GM21723 (cell line): ENCODE measurements at regions not wholly inside any gene's neighbourhood (a gene's known extent, or its start where the extent isn't known, plus 50 kb on each side); places are given as distances from the start of the nearest gene placed in this dataset.

Experiments used
- ATAC-seq: cut with Tn5 transposase; IDR thresholded peaks from one replicate; pipeline ENCODE4 v1.9.1; 2021; ENCODE audit warnings: mild to moderate bottlenecking, moderate library complexity; ENCODE audit not compliant: unreplicated experiment

DNA sequence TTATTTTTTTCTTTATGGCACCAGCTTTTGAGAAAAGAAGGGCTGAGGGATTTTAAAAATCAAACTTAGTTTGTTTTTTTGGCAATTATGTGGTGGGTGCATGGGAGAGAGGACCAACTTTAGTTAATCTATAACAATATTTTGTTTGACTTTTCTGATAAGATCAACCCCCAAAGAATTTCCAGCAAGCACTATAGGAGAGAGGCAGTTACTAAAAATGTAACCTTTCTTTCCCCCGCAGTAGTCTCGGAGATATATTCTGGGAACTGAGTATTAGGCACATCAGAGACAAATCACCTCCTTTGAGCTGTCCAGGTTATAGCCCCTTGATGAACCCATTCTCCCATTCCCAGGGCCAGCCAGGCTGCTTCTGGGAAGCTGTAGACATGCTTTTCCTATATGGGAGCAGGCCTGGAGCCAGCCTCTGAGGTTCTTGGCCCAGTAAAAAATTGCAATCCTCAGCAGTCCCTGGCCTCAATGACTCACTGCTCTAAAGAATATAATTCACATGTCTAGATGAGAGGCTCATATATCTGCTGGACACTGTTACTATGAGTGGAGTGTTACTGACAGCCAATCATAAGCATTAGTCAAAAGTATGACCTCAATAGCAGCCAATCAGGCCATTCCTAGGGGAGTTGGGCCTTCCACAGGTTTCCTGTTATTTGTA is 138.3 kb upstream of the AGBL1 start:
- no peak for ATAC-seq

DNA sequence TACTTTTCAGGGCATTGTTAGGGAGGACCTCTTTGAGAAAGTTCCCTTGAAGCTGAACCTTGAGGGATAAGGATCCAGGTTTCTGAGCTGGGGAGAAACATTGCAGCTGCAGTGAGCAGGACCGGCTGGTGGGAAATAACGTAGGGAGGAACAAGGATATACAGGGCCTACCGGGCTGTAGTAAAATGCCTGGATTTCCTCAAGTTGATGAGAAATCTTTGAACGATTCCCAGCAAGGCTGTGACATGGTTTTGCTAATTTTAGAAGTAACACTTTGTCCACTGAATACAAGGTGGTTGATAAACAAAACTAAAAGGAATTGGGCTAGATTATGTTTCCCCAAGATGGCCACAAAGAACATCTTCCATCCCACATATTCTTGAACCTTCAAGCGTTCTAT is 137.0 kb upstream of the AGBL1 start:
- ATAC-seq: no peak

DNA sequence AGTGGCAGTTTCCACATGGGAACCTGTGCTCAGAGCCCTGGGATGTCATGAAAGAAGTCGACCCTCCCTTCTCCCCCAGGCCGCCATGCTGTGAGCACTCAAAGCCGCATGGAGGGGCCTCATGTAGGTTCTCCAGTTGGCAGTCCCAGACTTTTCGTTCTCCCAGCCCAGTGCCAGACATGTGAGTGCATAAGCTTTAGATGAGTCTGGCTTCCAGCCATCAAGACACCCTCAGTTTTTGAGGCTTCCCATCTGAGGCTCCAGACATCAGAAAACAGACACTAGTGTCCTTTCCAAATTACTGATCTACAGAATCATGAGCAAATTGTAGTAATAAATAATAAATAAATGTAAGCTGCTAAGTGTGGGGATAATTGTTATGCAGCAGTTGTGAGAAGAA is 136.5 kb upstream of the AGBL1 start:
- ATAC-seq: no peak

DNA sequence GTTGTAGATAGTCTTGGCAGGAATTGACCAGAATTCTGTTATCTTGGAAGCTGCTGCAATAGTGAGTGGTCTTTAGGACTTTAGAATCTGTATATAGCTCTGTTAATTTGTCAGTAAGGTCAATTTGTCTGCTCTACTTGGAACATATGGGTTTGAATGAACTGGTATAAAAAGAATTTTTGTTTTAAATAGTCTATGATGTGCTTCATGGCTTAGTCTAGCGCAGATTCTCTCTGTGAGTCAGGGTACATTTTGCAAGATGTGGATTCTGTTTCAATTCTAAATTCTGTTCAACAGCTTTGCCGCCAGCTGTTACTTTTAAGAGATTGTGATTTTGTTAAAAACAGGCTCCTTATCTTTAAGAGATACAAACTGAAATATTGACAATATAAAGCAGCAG is 135.9 kb upstream of the AGBL1 start:
- no peak for ATAC-seq

DNA sequence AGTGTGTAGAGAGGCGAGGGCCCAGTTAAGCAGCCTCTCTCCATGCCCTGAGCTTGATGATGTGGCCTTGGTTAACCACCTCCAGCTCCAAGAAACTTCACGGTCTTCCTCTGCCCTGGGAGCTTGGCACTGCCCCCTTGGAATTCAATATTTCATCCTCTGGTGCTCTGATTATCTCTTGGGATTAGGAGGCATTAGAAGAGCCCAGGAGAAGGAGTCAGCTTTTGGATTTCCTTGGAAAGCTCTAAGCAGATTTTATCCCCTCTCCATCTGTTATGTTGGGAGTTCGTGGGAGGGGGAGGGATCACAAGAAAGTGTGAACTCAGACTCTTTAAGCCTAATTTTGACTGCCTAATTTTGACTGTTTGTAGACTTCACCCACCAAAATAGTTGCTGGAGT is 132.7 kb upstream of the AGBL1 start:
- no peak for ATAC-seq

DNA sequence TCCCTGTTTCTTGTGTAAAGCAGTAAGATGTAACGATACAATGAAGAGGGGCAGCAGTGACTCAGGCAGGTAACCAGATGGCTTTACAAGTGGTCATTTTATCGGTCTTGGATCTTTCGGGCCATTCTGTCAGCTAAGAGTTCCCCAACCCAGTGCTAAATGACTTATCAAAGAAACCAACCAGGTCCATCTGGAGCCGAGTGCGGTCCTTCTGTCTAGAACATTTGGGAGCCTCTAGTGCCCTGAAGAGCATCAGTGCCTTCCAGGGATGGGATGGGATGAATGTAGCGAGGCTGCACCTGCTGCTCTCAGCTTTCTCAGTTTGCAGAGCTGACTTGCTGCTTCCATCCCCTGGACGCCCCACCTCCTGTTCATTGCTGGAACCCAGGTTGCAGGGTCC is 131.7 kb upstream of the AGBL1 start:
- no peak for ATAC-seq

DNA sequence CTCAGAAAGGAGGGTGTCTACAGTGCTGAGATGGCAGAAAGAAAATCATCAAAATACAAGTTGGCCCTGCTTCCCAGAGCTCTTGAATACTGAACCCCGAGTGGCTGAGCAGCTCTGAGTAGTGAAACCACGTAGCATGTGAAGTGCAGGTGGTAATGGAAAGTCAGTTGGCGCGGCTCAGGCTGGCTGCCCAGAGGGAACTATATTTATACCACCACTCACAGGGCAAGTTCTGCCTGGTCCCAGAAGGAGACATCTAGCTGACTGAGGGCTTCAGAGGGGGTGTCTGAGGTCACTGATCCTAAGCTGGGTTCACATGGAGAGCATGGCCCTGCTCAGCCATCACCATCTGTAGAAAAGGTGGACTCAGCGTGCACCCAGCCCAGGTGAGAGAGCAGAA is 129.6 kb upstream of the AGBL1 start:
- ATAC-seq: peak; percentile 88

DNA sequence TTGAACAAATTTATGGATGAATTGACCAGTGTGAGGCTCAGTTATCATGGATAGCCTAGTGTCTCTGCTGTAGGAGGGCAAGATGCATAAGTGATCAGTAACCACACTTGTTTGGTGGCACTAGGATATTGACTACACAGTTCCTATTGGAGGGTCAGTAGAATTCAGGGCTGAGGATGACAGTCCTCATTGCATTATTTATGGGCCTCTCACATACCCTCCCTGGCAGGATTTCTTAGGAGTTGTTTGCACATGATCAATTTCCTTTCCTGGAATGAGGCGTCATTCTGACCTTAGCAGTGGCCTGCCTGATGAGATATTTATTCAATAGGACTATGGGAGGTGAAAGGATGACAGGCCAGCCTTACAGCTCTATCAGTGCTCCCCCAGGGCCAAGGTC is 125.1 kb upstream of the AGBL1 start:
- no peak for ATAC-seq

DNA sequence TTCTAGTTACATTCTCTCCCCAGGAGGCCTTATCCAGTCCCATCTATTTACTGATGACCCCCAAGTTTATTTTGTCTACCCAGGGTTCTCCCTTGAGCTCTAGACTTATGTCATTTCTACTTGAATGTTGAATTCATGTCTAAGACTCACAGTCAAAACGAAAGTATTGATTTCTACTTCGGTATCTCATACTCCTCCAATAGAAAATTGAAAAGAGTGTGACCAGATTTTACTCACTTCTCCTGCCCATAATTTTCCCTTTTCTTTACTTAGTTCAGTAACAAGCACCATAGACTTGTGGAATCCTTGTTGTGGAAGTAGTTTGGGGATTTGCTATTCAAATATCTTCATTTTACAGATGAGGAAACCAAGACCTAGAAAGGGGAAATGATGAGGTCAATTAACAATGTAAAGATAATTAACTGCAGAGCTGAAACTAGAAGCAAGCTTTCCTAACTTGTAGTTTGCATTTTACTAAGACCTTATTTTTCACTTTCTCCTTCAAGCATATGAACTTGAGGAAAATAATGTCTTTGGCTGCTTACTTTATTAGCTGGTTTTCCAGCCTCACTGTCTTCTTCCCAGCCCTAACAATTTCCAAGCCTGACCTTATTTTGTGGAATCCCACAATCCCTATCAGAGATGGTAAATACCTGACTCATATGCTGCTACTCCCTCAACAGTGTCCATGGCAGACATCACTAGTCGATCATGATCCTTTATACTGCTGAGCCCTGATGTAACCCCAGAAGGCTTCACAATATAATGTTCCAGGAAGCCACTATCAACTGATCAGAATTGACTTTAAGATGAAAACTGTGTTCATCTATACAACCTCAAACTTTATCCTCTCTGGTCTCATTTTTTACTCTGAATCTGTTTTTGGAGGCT is 123.9 kb upstream of the AGBL1 start:
- ATAC-seq: peak; percentile 93

DNA sequence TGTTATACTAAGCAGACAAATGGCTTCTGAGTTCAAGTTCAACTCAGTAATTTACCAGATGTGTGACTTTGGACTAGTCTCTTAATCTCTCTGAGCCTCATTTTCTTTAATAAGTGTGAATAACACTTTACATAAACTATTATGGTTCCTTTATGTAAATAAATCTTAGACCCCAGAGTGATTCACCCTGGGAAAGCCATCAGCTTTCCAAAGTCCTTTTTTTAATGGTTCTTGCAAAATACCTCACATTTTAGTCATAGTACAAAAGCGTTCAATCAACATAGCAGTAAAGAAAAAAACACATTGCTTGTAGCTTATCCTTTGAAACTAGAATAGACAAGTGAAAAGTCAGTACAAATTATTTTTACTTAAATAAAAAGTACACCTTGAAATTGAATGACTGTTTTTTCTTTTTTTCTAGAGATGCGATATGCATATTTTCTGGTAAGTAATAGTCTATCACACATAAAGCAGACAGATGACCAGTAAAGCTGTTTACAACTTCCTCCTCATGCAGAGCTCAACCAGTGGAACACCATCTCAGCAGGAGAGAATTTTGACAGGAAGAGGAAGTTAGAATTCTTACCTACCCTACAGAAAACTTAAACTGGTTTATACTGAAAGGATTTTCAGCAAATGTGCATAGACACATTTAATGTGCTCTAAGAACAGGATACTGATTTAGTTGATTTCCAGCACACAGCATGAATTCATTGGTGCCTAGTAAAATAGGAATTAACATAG is 123.0 kb upstream of the AGBL1 start:
- ATAC-seq: no peak

DNA sequence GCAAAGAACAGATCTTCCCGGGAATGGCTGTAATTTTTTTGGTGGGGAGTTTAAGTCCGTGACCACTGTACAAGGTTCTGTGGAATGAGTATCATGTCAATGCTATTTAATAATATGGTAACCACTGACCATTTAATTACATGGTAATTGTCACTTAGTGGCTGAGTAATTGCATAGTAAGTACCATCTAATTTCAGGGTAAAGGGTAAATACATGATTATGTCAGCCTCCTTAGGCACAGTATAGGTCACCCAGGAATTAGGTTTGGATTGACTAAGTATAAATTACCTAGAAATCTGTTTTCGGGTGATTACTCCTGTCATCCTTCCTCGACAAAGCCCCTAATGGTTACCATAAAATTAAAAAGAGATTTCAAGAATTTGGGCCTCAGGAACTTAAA is 120.1 kb upstream of the AGBL1 start:
- no peak for ATAC-seq

DNA sequence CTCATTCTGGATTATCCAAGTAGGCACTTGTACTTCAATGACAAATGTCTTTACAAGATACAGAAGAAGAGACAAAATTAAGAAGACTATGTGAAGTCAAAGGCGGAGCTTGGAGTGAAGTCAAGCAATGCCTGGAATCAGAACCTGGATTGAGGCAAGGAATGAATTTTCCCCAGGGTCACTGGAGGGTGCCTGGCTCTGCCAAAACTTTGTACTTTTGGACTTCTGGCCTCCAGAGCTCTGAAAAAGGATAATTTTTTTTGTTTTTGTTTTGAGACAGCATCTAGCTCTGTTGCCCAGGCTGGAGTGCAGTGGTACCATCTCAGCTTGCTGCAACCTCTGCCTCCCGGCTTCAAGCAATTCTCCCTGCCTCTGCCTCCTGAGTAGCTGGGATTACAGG is 119.3 kb upstream of the AGBL1 start:
- no peak for ATAC-seq

DNA sequence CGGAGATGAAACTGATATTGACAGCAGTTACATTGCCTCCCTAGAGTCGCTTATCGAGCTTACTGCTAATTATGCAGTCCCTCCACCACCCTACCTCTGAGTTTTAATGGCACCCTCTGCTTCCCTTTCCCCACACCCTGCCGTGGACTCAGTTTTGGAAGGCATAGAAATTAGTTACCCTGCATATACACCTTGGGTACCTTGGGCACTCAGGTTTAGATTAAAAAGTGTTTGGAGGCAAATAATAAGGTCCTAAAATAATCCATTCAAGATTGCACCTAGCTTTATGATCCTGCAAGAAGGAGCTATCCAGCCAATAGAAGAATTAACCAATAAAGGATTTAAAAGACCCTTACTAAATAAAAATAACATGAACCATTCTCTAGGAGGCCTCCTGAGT is 117.8 kb upstream of the AGBL1 start:
- ATAC-seq: no peak

DNA sequence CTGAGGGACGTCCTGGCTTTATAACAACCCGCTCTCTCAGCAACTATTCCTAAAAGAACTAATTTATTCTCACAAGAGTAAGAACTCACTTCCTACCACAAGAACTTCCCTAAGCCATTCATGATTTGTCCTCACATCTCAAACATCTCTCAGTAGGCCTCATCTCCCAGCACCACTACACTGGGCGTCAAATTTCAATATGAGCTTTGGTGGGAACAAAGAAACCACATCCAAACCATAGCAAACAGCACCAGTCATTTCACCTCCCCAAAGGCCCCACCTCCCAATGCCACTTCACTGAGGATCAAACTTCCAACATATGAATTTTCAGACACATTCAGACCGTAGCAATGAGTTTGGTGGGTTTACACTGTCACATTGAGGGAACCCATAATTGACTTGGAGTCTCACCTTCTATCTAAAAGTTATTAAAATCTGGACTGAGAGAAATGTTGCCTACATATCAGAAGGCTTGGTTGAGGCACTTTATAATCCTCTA is 116.4 kb upstream of the AGBL1 start:
- no peak for ATAC-seq

DNA sequence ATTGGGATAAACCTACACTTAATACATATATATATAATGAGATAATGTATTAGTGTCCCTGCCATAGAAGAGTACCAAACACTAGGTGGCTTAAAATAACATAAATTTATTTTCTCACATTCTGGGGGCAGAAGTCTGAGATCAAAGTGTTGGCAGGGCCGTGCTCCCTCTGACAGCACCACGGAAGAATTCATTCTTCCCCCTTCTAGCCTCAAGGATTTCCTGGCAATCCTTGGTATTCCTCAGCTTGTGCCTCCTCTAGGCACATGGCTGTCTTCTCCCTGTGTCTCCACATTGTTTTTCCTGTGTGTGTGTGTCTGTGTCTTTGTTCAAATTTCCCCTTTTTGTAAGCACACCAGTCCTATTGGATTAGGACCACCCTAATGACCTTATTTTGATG is 115.2 kb upstream of the AGBL1 start:
- no peak for ATAC-seq

DNA sequence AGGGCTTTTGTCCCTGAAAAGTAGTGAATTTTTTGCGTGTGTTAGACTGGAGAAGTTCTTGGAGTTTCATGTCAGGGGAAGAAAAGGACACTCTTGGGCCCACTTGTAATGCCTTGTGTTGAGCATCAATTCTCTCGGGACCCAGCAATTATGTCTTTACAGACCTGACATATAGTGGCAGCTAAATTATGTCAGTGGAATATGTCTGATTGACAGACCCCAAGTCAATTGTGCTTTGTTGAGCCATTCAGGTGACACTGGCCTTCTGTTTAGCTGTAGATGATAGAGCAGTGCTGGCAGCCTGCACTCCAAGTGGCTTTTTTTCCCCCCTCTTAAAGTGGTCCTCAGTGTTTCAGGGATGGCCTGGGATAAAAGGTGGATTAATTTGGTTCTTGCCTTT is 112.1 kb upstream of the AGBL1 start:
- ATAC-seq: no peak

DNA sequence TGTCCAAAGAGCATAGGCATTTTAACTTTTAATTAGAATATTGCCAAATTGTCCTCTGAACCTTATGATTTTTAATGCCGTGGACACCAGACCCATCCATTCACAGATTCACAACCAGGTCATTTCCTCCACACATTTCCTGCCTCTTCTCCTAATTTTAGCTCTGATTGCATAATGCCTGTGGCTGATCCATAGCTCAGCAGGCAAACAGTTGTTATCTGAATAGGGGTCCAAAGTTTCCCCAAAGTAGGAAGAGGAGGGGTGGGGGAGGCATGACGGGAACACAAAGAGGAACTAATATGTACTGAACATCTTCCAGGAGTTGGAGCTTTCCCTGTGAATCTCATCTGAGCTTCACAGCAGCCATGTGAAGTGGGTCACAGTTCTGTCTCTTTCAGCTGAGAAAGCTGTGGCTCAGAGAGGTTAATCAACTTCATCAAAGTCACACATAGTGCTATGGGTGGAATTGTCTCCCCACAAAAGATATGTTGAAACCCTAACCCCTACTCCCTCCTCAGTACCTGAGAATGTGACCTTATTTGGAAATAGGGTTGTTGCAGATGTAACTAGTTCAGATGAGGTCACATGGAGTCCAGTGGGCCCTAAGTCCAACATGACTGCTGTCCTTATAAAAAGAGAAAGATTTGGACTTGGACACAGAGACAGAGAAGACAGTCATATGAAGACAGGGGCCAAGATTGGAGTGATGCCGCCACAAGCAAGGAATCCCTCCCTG is 106.7 kb upstream of the AGBL1 start:
- no peak for ATAC-seq

DNA sequence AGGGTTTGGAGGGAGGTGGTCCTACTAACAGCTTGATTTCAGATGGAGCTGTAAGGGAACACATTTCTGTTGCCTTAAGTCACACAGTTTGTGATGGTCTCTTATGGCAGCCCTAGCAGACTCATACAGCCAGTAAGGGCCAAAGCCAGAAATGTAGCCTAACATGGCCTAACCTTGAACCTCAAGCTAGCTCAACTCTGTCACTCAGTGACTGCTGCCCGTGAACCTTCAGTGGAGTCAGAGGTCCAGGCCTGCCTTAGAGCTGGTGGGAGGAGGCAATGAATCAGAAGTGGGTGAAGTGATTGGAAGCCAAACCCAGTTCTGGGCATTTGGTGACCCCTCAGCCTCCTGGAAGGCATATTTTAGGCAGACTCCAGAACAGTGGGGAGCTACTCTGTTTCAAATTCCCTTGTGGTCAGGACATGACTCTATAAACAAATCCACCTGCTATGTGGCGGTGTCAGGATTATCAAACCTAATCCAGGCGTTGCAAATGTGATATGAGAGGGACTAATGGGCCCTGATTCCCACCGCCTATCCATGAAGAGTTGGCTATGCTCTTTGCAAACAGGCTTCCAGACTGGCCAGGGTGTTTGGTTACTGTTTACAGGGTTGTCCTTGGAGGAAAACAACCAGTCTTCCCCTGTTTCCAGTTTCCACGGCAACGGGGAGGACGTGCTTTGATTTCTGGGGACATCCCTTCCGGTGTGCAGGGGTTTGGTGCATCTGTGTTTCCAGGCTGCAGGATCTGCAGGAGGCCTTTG is 105.9 kb upstream of the AGBL1 start:
- ATAC-seq: no peak

DNA sequence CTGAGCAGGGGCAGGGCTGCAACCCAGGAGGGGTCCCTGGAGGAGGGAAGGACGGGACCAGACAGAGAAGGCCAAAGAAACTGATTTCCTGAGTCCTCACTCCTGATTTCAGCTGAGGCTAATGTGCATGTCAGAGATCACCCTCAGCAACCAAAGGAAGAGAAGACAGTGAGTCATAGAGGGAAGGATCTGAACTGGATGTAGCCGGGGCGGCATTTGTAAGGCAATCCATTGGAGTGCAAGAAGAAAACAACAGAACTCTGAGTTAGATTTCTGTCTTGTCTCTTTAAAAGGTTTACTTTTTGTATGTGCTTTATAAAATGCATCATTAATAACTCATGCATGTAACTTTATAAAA is 105.3 kb upstream of the AGBL1 start:
- no peak for ATAC-seq

DNA sequence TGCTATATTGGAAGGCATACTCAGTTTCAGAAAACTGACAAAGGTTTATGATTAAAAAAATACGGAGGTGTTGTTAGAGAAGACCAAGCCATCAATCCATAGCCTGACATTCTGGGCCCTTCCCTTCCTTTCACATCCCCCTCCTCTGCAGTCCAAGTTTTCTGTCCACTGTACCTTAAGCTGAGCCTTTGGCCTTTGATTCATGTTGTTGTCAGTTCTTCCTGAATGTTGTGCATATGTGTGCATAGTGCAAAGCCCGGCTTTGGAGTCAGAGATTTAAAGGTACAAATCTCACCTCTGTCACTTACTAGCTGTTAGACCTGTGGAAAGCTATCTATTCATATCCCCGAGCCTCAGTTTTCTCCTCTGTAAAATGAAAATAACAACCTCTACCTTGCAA is 104.9 kb upstream of the AGBL1 start:
- no peak for ATAC-seq
